Ovary (tissue), 7 donors: ENCODE measurements at regions not wholly inside any gene's neighbourhood (a gene's known extent, or its start where the extent isn't known, plus 50 kb on each side); places are given as distances from the start of the nearest gene placed in this dataset.
"Not testable (repeated sequence)": the region's sequence is repeated elsewhere in the genome, so short reads cannot be mapped to it uniquely, and the experiment has no call there.

Experiments
- DNase-seq, 5 donors: peaks; one replicate each; pipeline ENCODE4 v3.0.0-alpha.2; 2019 to 2020
- H3K27ac ChIP-seq, 2 donors: fragments of 200-600 bp; one replicate each; pipeline versions ENCODE4 v1.5.1 to v1.8.0; 2019 to 2022
- H3K27me3 ChIP-seq: fragments of 200-600 bp; one replicate; pipeline ENCODE4 v1.8.0; 2022
- H3K36me3 ChIP-seq: fragments of 200-600 bp; sonication (generic); one replicate; pipeline ENCODE4 v1.5.1; 2019
- H3K4me1 ChIP-seq: one replicate; pipeline ENCODE4 v1.8.1; 2013; ENCODE audit warnings: mild to moderate bottlenecking, moderate library complexity; ENCODE audit not compliant: insufficient read depth
- H3K4me3 ChIP-seq: fragments of 200-600 bp; sonication (generic); one replicate; pipeline ENCODE4 v1.5.1; 2017
- H3K9me3 ChIP-seq, 2 donors: fragments of 200-600 bp in 1 of 2; sonication (generic) in 1 of 2; one replicate each; pipeline versions ENCODE4 v1.5.1 to v1.8.1; 2013 to 2019; ENCODE audit warnings: mild to moderate bottlenecking in 1 of 2, moderate library complexity in 1 of 2
- EP300 ChIP-seq: sonication (generic); formaldehyde crosslinking; IDR thresholded peaks from one replicate; pipeline ENCODE4 v1.6.1; 2017; ENCODE audit warnings: antibody characterized with exemption
- POLR2A ChIP-seq: fragments of 450-650 bp; IDR thresholded peaks from one replicate; pipeline ENCODE4 v1.6.1; 2017; ENCODE audit warnings: antibody characterized with exemption, mild to moderate bottlenecking, moderate library complexity
- WGBS, 3 donors: extraction: QIAGEN DNeasy Blood & Tissue Kit in 1 of 3; methylation state at CpG; one replicate each; pipeline versions ENCODE4 v1.1.5 to v1.1.7; 2013 to 2017; 5-methylcytosine and 5-hydroxymethylcytosine counted together
- intact Hi-C, 4 donors: fragments of 100-400 bp; cut with DNase I; formaldehyde crosslinking; loops; one replicate each; pipeline versions ENCODE4 v1.11.0 to v1.15.1; 2022 to 2023
- TF ChIP-seq, protein P1 (sequence below), 3 donors: fragments of 450-650 bp in 2 of 3; fragments of 200-600 bp in 1 of 3; IDR thresholded peaks; one replicate each; pipeline versions ENCODE4 v1.5.1 to v1.8.0; 2016 to 2022; ENCODE audit warnings: antibody characterized with exemption in 3 of 3, mild to moderate bottlenecking in 1 of 3
- donor health status: DM: no; HTN: no; CAD: no; lungs with moderate emphysema.
- donor health status: DM: no; HTN: no; CAD: no.
- donor health status: Bipolar disorder and iron deficiency.
- donor health status: DM: no; HTN: no; CAD: no.
- donor health status: DM: yes; HTN: yes; CAD: no.

DNA sequence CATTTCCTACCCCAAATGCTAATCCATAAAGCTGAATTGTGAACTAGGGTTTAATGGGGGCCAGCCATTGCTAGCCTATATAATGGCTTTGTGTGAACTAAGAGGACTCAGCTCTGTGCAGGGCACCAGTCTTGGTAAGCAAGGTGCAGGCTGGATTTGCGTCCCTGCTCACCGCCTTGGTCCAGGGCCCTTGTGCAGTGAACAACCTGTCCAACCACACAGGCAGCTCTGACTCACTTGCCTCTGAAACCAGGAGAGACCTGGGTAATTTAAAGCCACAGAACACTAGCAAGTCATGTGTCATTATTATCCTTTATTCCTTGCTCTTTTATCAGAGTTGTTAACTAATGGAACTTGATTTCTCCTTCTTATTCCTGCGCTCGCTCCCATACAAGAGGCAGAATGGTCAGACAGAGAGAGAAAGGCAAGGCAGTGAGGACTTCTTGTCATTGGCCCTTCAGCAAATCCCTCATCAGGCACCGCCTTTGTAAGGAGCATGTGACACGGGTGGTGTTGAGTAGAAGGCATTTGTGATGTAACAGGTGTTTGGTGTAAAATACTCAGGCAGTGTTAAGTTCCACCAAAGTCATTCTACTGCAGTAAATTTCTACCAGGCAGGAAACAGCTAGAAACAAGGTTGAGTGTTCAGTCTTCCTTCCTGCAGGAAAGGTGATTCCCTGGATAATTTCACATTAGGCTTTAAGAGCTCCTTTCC, 67.3 kb upstream of the OLIG2 start:
- WGBS, 3 donors = 70 to 75% (median 73%) methylated on average over 6 of the region's 6 CpGs

DNA sequence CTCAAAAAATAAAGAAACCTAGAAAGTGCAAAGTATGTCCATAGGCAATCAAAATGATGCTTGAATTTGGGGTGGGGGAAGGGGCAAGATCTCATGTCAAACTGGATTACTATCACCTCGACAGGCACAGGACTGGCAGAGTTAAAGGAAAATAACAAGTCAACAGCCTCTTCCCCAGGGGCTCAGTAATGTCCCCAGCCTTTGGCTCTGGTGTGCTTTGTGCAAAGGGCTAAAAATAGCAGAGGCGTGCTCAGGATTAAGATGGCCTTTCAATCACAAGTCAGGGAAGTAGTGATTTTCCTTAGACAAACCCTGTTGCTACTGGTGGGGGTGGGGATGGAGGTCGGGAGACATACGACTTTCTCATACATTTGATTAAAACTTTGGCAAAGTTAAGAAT, 63.5 kb upstream of the OLIG2 start:
- TF ChIP-seq EP300 (no peak), POLR2A (no peak)
- TF ChIP-seq, protein P1, sequence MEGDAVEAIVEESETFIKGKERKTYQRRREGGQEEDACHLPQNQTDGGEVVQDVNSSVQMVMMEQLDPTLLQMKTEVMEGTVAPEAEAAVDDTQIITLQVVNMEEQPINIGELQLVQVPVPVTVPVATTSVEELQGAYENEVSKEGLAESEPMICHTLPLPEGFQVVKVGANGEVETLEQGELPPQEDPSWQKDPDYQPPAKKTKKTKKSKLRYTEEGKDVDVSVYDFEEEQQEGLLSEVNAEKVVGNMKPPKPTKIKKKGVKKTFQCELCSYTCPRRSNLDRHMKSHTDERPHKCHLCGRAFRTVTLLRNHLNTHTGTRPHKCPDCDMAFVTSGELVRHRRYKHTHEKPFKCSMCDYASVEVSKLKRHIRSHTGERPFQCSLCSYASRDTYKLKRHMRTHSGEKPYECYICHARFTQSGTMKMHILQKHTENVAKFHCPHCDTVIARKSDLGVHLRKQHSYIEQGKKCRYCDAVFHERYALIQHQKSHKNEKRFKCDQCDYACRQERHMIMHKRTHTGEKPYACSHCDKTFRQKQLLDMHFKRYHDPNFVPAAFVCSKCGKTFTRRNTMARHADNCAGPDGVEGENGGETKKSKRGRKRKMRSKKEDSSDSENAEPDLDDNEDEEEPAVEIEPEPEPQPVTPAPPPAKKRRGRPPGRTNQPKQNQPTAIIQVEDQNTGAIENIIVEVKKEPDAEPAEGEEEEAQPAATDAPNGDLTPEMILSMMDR (IDR thresholded peaks at IDR 0.05) = no peak
- no peak for DNase-seq
- Histone ChIP-seq H3K36me3 (no peaks in the 10 kb centered on the region), H3K27me3 (no peaks in the 10 kb centered on the region), H3K9me3 (no peaks in the 10 kb centered on the region), H3K4me3 (no peak overlapping the region), H3K4me1 (no peaks in the 10 kb centered on the region), H3K27ac (no peak overlapping the region)
- WGBS, 3 donors = 37 to 45% (median 42%) methylated on average over 4 of the region's 4 CpGs
- intact Hi-C loops = no loop called here

More for the DNA sequence above, 67.3 kb upstream of the OLIG2 start:
- H3K27me3 ChIP-seq = no peaks in the 10 kb centered on the region
- no peaks in the 10 kb centered on the region for H3K9me3 ChIP-seq
- H3K4me1 ChIP-seq = no peaks in the 10 kb centered on the region
- no peak overlapping the region for H3K4me3 ChIP-seq
- no peaks in the 10 kb centered on the region for H3K36me3 ChIP-seq
- no peak for DNase-seq
- intact Hi-C loops = no loop called here
- TF ChIP-seq EP300 (no peak), POLR2A (no peak)
- TF ChIP-seq, protein P1 (IDR thresholded peaks at IDR 0.05) = no peak
- no peak overlapping the region for H3K27ac ChIP-seq

DNA sequence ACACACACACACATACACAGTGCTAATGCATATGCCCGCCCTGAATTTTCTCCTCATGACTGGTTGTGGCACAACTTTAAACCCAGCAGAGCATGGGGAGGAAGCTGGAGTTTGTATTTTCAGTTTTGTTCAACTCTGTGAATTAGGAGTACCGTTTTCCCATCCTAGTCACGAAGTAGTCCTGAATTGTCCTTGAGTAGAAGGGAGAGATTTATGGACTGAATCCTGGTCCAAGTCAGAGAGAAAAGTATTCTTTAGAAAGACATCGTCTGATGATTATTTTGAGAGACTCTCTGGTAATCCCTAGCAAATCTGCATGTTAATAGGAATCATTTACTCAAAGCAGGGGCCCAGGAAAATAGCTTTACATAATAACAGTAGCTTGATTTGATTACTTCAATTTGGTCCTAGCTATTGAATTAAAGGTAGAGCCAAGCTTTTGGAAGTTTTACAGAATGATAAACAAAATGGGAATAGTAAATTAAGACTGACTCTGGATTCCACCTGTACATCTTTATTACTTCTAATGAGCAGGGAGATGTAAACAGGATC, 60.5 kb upstream of the OLIG2 start:
- intact Hi-C loops = no loop called here
- Histone ChIP-seq H3K9me3 (no peaks in the 10 kb centered on the region), H3K4me1 (no peaks in the 10 kb centered on the region), H3K4me3 (no peak overlapping the region), H3K27me3 (no peaks in the 10 kb centered on the region), H3K27ac (no peak overlapping the region), H3K36me3 (no peaks in the 10 kb centered on the region)
- TF ChIP-seq, protein P1 (IDR thresholded peaks at IDR 0.05) = no peak
- TF ChIP-seq POLR2A (no peak), EP300 (no peak)
- 14 to 24% (median 21%) methylated on average over 4 of the region's 4 CpGs for WGBS, 3 donors
- no peak for DNase-seq

DNA sequence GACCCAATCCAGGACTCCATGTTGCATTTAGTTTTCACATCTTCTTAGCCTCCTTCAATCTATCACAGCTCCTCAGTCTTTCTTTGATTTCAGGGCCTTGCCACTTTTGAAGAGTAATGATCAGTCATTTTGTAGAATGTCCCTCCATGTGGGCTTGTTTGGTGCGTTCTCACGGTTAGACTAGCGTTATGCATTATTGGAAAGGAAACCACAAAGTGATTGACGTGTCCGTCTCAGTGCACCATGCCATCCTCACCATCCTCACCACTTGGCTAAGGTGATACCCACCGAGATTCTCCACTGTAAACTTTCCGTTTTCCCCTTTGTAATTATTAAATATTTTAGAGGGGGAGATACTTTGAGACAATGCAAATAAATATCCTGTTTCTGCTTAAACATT, 59.6 kb upstream of the OLIG2 start:
- Histone ChIP-seq H3K9me3 (no peaks in the 10 kb centered on the region), H3K4me3 (no peak overlapping the region), H3K36me3 (no peaks in the 10 kb centered on the region), H3K4me1 (no peaks in the 10 kb centered on the region), H3K27me3 (no peaks in the 10 kb centered on the region), H3K27ac (no peak overlapping the region)
- no peak for DNase-seq
- TF ChIP-seq, protein P1 (IDR thresholded peaks at IDR 0.05) = no peak
- no peak for TF ChIP-seq EP300
- WGBS, 3 donors = 86 to 89% (median 89%) methylated on average over 7 of the region's 7 CpGs
- intact Hi-C loops = no loop called here

DNA sequence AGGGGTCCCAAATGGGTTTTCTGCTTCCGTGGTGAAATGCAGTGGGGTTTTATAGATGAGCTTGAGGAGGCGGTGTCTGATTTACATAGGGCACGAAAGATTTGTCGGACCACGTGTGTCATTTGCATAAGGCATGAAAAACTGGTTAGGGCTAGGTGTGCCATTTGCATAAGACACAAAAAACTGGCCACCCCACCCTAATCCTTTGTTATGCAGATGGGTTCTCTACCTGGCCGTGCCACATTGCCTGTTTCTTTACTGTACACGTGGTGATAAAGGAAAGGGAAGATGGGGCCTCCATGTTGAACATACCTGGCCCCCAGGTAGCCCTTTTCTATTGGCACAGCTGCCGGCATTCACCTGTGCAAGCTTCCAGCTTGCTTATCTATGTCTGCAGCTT, 57.6 kb upstream of the OLIG2 start:
- H3K9me3 ChIP-seq, H3K36me3 ChIP-seq, H3K4me1 ChIP-seq, DNase-seq, H3K4me3 ChIP-seq, H3K27ac ChIP-seq, H3K27me3 ChIP-seq, intact Hi-C loops: not testable (repeated sequence)
- WGBS, 3 donors = 61 to 79% (median 77%) methylated on average over 8 of the region's 8 CpGs
